Activated T-cell treated with anti-CD3 and anti-CD28 coated beads, Interleukin-2, amount 50 U/mL, for 4 hours (primary cell): ENCODE measurements at regions not wholly inside any gene's neighbourhood (a gene's known extent, or its start where the extent isn't known, plus 50 kb on each side); places are given as distances from the start of the nearest gene placed in this dataset.

Experiments used
- ATAC-seq, 2 donors: fragments of 200-7000 bp; cut with Tn5 transposase; one replicate each; pipeline ENCODE4 v1.10.0; 2021
- DNase-seq: peaks from one replicate; pipeline ENCODE4 v3.0.0-alpha.2; 2020
- H3K27me3 Mint-ChIP-seq: one replicate; pipeline ENCODE4 v1.8.0; 2021; ENCODE audit warnings: low read depth, mixed read lengths
- H3K36me3 Mint-ChIP-seq: one replicate; pipeline ENCODE4 v1.8.0; 2022; ENCODE audit warnings: mixed read lengths; ENCODE audit not compliant: insufficient read depth
- H3K4me1 Mint-ChIP-seq: one replicate; pipeline ENCODE4 v1.8.0; 2021; ENCODE audit warnings: low read depth, mixed read lengths
- H3K4me3 Mint-ChIP-seq: one replicate; pipeline ENCODE4 v1.8.0; 2021; ENCODE audit warnings: mild to moderate bottlenecking, moderate library complexity, mixed read lengths
- H3K9me3 Mint-ChIP-seq: one replicate; pipeline ENCODE4 v1.8.0; 2021; ENCODE audit warnings: mixed read lengths

GRCh38 chr16:64384636-64385035, 737.2 kb downstream of the CDH11 start:
- peaks cover 26% of the 10 kb centered on the region for H3K9me3 Mint-ChIP-seq
- ATAC-seq (no peak), DNase-seq (no peak)
- no peaks in the 10 kb centered on the region for H3K36me3 Mint-ChIP-seq
- H3K27me3 Mint-ChIP-seq = no peaks in the 10 kb centered on the region
- H3K4me1 Mint-ChIP-seq = no peaks in the 10 kb centered on the region
- no peak overlapping the region for H3K4me3 Mint-ChIP-seq

- no peak overlapping the region for H3K4me3 Mint-ChIP-seq
- no peaks in the 10 kb centered on the region for H3K4me1 Mint-ChIP-seq
Observed at GRCh38 chr16:64381979-64382378, 739.9 kb downstream of the CDH11 start.

GRCh38 chr16:64380751-64381150, 741.1 kb downstream of the CDH11 start:
- ATAC-seq (no peak), DNase-seq (no peak)
- Mint-ChIP-seq H3K36me3 (no peaks in the 10 kb centered on the region), H3K4me3 (no peak overlapping the region), H3K4me1 (no peaks in the 10 kb centered on the region), H3K9me3 (peaks cover 26% of the 10 kb centered on the region), H3K27me3 (no peaks in the 10 kb centered on the region)

More at GRCh38 chr16:64381979-64382378, 739.9 kb downstream of the CDH11 start:
- H3K9me3 Mint-ChIP-seq = peaks cover 33% of the 10 kb centered on the region
- no peak for DNase-seq
- no peaks in the 10 kb centered on the region for H3K36me3 Mint-ChIP-seq
- H3K27me3 Mint-ChIP-seq = no peaks in the 10 kb centered on the region
- peak in 1 of 2 donors; percentile 23 for ATAC-seq

- Mint-ChIP-seq H3K9me3 (peaks cover 15% of the 10 kb centered on the region), H3K4me3 (no peak overlapping the region)
Observed at GRCh38 chr16:64375391-64375980, 746.4 kb downstream of the CDH11 start.

GRCh38 chr16:64370112-64370511, 751.8 kb downstream of the CDH11 start:
- ATAC-seq (no peak), DNase-seq (no peak)
- Mint-ChIP-seq H3K9me3 (peaks cover 4% of the 10 kb centered on the region), H3K4me1 (no peaks in the 10 kb centered on the region), H3K36me3 (no peaks in the 10 kb centered on the region), H3K27me3 (no peaks in the 10 kb centered on the region), H3K4me3 (no peak overlapping the region)

More at GRCh38 chr16:64375391-64375980, 746.4 kb downstream of the CDH11 start:
- Mint-ChIP-seq H3K4me1 (no peaks in the 10 kb centered on the region), H3K36me3 (no peaks in the 10 kb centered on the region), H3K27me3 (no peaks in the 10 kb centered on the region)
- ATAC-seq (no peak), DNase-seq (no peak)

- ATAC-seq (no peak), DNase-seq (no peak)
- H3K9me3 Mint-ChIP-seq = peaks cover 10% of the 10 kb centered on the region
- no peaks in the 10 kb centered on the region for H3K27me3 Mint-ChIP-seq
- no peak overlapping the region for H3K4me3 Mint-ChIP-seq
- no peaks in the 10 kb centered on the region for H3K4me1 Mint-ChIP-seq
- H3K36me3 Mint-ChIP-seq = no peaks in the 10 kb centered on the region
Observed at GRCh38 chr16:64365448-64365931, 756.4 kb downstream of the CDH11 start.

GRCh38 chr16:64364894-64365293, 757.0 kb downstream of the CDH11 start:
- no peaks in the 10 kb centered on the region for H3K4me1 Mint-ChIP-seq
- no peak for DNase-seq
- ATAC-seq = no peak
- no peak overlapping the region for H3K4me3 Mint-ChIP-seq
- H3K36me3 Mint-ChIP-seq = no peaks in the 10 kb centered on the region
- peaks cover 15% of the 10 kb centered on the region for H3K9me3 Mint-ChIP-seq
- H3K27me3 Mint-ChIP-seq = no peaks in the 10 kb centered on the region

GRCh38 chr16:64364416-64364815, 757.4 kb downstream of the CDH11 start:
- ATAC-seq (no peak), DNase-seq (no peak)
- Mint-ChIP-seq H3K4me1 (no peaks in the 10 kb centered on the region), H3K36me3 (no peaks in the 10 kb centered on the region), H3K4me3 (no peak overlapping the region), H3K9me3 (peaks cover 15% of the 10 kb centered on the region), H3K27me3 (no peaks in the 10 kb centered on the region)

- no peak overlapping the region for H3K4me3 Mint-ChIP-seq
- no peaks in the 10 kb centered on the region for H3K27me3 Mint-ChIP-seq
- H3K36me3 Mint-ChIP-seq = no peaks in the 10 kb centered on the region
- H3K9me3 Mint-ChIP-seq = peaks cover 15% of the 10 kb centered on the region
- ATAC-seq (no peak), DNase-seq (no peak)
- H3K4me1 Mint-ChIP-seq = no peaks in the 10 kb centered on the region
Observed at GRCh38 chr16:64364016-64364415, 757.8 kb downstream of the CDH11 start.

- Mint-ChIP-seq H3K36me3 (no peaks in the 10 kb centered on the region), H3K9me3 (peaks cover 18% of the 10 kb centered on the region), H3K27me3 (no peaks in the 10 kb centered on the region), H3K4me1 (no peaks in the 10 kb centered on the region), H3K4me3 (no peak overlapping the region)
- no peak for DNase-seq
- no peak for ATAC-seq
Observed at GRCh38 chr16:64363039-64363438, 758.8 kb downstream of the CDH11 start.

- DNase-seq = no peak
- H3K4me1 Mint-ChIP-seq = no peaks in the 10 kb centered on the region
- no peak for ATAC-seq
- H3K27me3 Mint-ChIP-seq = no peaks in the 10 kb centered on the region
- peaks cover 18% of the 10 kb centered on the region for H3K9me3 Mint-ChIP-seq
- H3K4me3 Mint-ChIP-seq = no peak overlapping the region
- H3K36me3 Mint-ChIP-seq = no peaks in the 10 kb centered on the region
Observed at GRCh38 chr16:64362193-64362592, 759.7 kb downstream of the CDH11 start.

GRCh38 chr16:64361753-64362152, 760.1 kb downstream of the CDH11 start:
- Mint-ChIP-seq H3K4me3 (no peak overlapping the region), H3K9me3 (peaks cover 18% of the 10 kb centered on the region), H3K27me3 (no peaks in the 10 kb centered on the region), H3K4me1 (no peaks in the 10 kb centered on the region), H3K36me3 (no peaks in the 10 kb centered on the region)
- no peak for DNase-seq
- no peak for ATAC-seq

- no peaks in the 10 kb centered on the region for H3K4me1 Mint-ChIP-seq
- H3K36me3 Mint-ChIP-seq = no peaks in the 10 kb centered on the region
- no peaks in the 10 kb centered on the region for H3K27me3 Mint-ChIP-seq
- H3K4me3 Mint-ChIP-seq = no peak overlapping the region
- no peak for ATAC-seq
- DNase-seq = no peak
- H3K9me3 Mint-ChIP-seq = peaks cover 27% of the 10 kb centered on the region
Observed at GRCh38 chr16:64358291-64358690, 763.6 kb downstream of the CDH11 start.

- Mint-ChIP-seq H3K4me3 (no peak overlapping the region), H3K36me3 (no peaks in the 10 kb centered on the region)
Observed at GRCh38 chr16:64356267-64356666, 765.6 kb downstream of the CDH11 start.

GRCh38 chr16:64352246-64352645, 769.6 kb downstream of the CDH11 start:
- no peak overlapping the region for H3K4me3 Mint-ChIP-seq
- DNase-seq (no peak), ATAC-seq (no peak)
- H3K4me1 Mint-ChIP-seq = no peaks in the 10 kb centered on the region
- no peaks in the 10 kb centered on the region for H3K27me3 Mint-ChIP-seq
- H3K36me3 Mint-ChIP-seq = no peaks in the 10 kb centered on the region
- peaks cover 24% of the 10 kb centered on the region for H3K9me3 Mint-ChIP-seq

More at GRCh38 chr16:64356267-64356666, 765.6 kb downstream of the CDH11 start:
- no peaks in the 10 kb centered on the region for H3K4me1 Mint-ChIP-seq
- H3K9me3 Mint-ChIP-seq = peaks cover 24% of the 10 kb centered on the region
- no peak for ATAC-seq
- no peaks in the 10 kb centered on the region for H3K27me3 Mint-ChIP-seq
- DNase-seq = no peak
